ENCODE measurements at regions not wholly inside any gene's neighbourhood (a gene's known extent, or its start where the extent isn't known, plus 50 kb on each side); places are given as distances from the start of the nearest gene placed in this dataset.

- TF ChIP-seq, protein P1, sequence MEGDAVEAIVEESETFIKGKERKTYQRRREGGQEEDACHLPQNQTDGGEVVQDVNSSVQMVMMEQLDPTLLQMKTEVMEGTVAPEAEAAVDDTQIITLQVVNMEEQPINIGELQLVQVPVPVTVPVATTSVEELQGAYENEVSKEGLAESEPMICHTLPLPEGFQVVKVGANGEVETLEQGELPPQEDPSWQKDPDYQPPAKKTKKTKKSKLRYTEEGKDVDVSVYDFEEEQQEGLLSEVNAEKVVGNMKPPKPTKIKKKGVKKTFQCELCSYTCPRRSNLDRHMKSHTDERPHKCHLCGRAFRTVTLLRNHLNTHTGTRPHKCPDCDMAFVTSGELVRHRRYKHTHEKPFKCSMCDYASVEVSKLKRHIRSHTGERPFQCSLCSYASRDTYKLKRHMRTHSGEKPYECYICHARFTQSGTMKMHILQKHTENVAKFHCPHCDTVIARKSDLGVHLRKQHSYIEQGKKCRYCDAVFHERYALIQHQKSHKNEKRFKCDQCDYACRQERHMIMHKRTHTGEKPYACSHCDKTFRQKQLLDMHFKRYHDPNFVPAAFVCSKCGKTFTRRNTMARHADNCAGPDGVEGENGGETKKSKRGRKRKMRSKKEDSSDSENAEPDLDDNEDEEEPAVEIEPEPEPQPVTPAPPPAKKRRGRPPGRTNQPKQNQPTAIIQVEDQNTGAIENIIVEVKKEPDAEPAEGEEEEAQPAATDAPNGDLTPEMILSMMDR (IDR thresholded peaks at IDR 0.05; ENCODE audit: insufficient read depth, low read length, poor library complexity, severe bottlenecking) = no peak
- no peak for TF ChIP-seq EZH2phosphoT487 (conservative IDR thresholded peaks at IDR 0.05; ENCODE audit: low read length)
Measured at GRCh38 chr6:140230282-140230681, 855.8 kb upstream of the CITED2 start.
